Activated T-cell treated with anti-CD3 and anti-CD28 coated beads, Interleukin-2, amount 50 U/mL, for 72 hours (primary cell): ENCODE measurements at regions not wholly inside any gene's neighbourhood (a gene's known extent, or its start where the extent isn't known, plus 50 kb on each side); places are given as distances from the start of the nearest gene placed in this dataset.

Source experiments
- ATAC-seq, 2 donors: fragments of 150-1000 bp; cut with Tn5 transposase; replicated peaks in 1 of 2; 2 replicates each; pipeline ENCODE4 v1.10.0; 2021; ENCODE audit warnings: moderate library complexity in 2 of 2, mild to moderate bottlenecking in 1 of 2
- DNase-seq, 2 donors: peaks; one replicate each; pipeline ENCODE4 v3.0.0; 2021 to 2022; ENCODE audit warnings: mixed read lengths in 1 of 2
- H3K27ac Mint-ChIP-seq: one replicate; pipeline ENCODE4 v1.8.0; 2022; ENCODE audit warnings: mild to moderate bottlenecking, moderate library complexity, mixed read lengths
- H3K27me3 Mint-ChIP-seq: one replicate; pipeline ENCODE4 v1.8.0; 2022; ENCODE audit warnings: low read depth, mixed read lengths
- H3K36me3 Mint-ChIP-seq, 2 donors: one replicate each; pipeline ENCODE4 v1.8.0; 2022; ENCODE audit warnings: mixed read lengths in 2 of 2, mild to moderate bottlenecking in 1 of 2; ENCODE audit not compliant: insufficient read depth in 2 of 2
- H3K4me1 Mint-ChIP-seq: one replicate; pipeline ENCODE4 v1.8.0; 2022; ENCODE audit warnings: low read depth, mixed read lengths
- H3K4me3 Mint-ChIP-seq, 2 donors: one replicate each; pipeline ENCODE4 v1.8.0; 2022; ENCODE audit warnings: mild to moderate bottlenecking in 2 of 2, mixed read lengths in 2 of 2, moderate library complexity in 2 of 2
- H3K9me3 Mint-ChIP-seq, 2 donors: one replicate each; pipeline ENCODE4 v1.8.0; 2022; ENCODE audit warnings: mixed read lengths in 2 of 2

GRCh38 chr10:113381416-113381815, 171.4 kb upstream of the HABP2 start:
- no peak for ATAC-seq
- Mint-ChIP-seq H3K9me3 (no peaks in the 10 kb centered on the region), H3K36me3 (no peaks in the 10 kb centered on the region), H3K4me3 (peak overlapping the region in 1 of 2 donors; percentile 67), H3K27me3 (peaks cover 28% of the 10 kb centered on the region), H3K27ac (peak overlapping the region; percentile 75), H3K4me1 (peaks cover 14% of the 10 kb centered on the region)
- DNase-seq = no peak

DNA sequence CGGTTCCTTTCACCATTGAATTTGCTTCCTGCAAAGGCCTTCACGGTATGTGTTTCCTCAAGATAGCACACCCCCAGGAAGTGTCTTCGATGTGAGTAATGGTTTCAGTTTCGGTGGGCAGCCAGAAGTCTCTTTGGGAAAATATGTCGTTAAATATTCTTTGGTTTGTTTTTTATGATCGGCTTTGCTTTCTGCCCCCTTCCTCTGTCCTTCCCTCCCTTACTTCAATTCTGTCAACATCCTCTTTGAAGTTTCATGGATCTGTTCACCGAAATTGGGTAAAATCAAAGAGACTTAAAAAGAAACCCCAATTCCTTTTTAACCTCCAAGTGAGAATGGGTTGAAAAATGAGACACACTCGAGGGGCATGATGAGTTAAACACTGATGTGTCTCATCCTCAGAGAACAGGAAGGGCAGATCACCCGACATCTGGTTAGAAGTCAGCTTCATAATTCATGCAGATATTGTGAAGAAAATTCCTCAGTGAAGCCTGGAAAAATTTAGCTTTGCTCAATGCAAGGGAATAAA, 170.8 kb upstream of the HABP2 start:
- Mint-ChIP-seq H3K4me3 (peak overlapping the region; percentile 5 to 67), H3K36me3 (no peaks in the 10 kb centered on the region), H3K4me1 (peaks cover 14% of the 10 kb centered on the region), H3K27ac (peak overlapping the region; percentile 75), H3K9me3 (no peaks in the 10 kb centered on the region), H3K27me3 (peaks cover 35% of the 10 kb centered on the region)
- DNase-seq (peak in 1 of 2 donors; percentile 3), ATAC-seq (peak; percentile 40 to 43)

- H3K4me3 Mint-ChIP-seq = no peak overlapping the region
- H3K9me3 Mint-ChIP-seq = no peaks in the 10 kb centered on the region
- no peak for ATAC-seq
- DNase-seq = no peak
- no peaks in the 10 kb centered on the region for H3K36me3 Mint-ChIP-seq
- peaks cover 32% of the 10 kb centered on the region for H3K27me3 Mint-ChIP-seq
- H3K27ac Mint-ChIP-seq = no peak overlapping the region
- H3K4me1 Mint-ChIP-seq = peaks cover 14% of the 10 kb centered on the region
Measured at GRCh38 chr10:113382691-113383090, 170.2 kb upstream of the HABP2 start.

DNA sequence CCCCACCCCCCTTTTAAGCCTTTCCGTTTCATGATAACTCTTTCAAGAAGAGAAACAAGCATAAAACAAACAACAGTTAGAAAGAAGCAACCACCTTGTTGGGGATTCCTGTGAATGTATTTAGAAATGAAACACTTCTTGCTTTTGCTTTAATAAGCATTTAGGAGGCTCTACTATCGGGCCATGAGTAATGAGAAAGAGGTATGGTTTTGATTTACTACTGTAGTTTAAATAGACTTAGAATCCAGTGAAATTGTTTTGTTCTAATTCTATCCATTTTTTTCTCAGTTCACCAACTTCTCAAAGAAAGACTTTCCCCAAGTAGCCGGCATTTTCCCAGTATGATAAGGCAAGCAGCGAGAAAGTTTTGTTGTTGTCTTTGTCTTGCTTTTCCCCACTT, 168.7 kb upstream of the HABP2 start:
- no peak overlapping the region for H3K27ac Mint-ChIP-seq
- no peaks in the 10 kb centered on the region for H3K9me3 Mint-ChIP-seq
- DNase-seq (no peak), ATAC-seq (no peak)
- no peak overlapping the region for H3K4me3 Mint-ChIP-seq
- H3K27me3 Mint-ChIP-seq = peaks cover 28% of the 10 kb centered on the region
- H3K4me1 Mint-ChIP-seq = peaks cover 14% of the 10 kb centered on the region
- no peaks in the 10 kb centered on the region for H3K36me3 Mint-ChIP-seq

GRCh38 chr10:113385021-113385999, 167.5 kb upstream of the HABP2 start:
- H3K27me3 Mint-ChIP-seq = peaks cover 28% of the 10 kb centered on the region
- no peaks in the 10 kb centered on the region for H3K9me3 Mint-ChIP-seq
- DNase-seq (peak; percentile 39 to 52), ATAC-seq (peak; percentile 93 to 96)
- peaks cover 14% of the 10 kb centered on the region for H3K4me1 Mint-ChIP-seq
- no peaks in the 10 kb centered on the region for H3K36me3 Mint-ChIP-seq
- H3K27ac Mint-ChIP-seq = no peak overlapping the region
- H3K4me3 Mint-ChIP-seq = no peak overlapping the region

DNA sequence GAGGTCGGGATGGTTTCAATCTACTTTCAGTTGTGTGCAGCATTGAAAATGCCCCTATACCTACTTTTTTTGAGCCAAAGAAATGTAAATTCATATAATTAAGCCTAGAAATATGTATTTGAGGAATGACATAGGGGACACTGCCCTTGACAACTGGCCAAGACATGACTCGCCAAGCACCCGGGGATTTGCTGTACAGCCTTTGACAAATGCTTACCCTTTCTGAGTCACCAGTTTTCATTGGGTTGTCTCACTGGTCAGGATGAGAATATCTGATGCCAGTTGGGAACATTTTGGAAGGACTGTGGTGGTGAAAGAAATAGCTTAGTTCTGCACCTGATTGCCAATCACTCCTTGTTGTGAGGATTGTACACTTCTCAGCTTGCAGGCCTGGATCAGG, 166.8 kb upstream of the HABP2 start:
- no peak for ATAC-seq
- DNase-seq = no peak
- Mint-ChIP-seq H3K4me3 (no peak overlapping the region), H3K36me3 (no peaks in the 10 kb centered on the region), H3K4me1 (peaks cover 14% of the 10 kb centered on the region), H3K9me3 (no peaks in the 10 kb centered on the region), H3K27me3 (peaks cover 28% of the 10 kb centered on the region), H3K27ac (no peak overlapping the region)

GRCh38 chr10:113389969-113390368, 162.9 kb upstream of the HABP2 start:
- H3K4me1 Mint-ChIP-seq = no peaks in the 10 kb centered on the region
- H3K36me3 Mint-ChIP-seq = peaks cover 0 to under 1% of the 10 kb centered on the region in 2 donors
- no peak overlapping the region for H3K4me3 Mint-ChIP-seq
- DNase-seq (no peak), ATAC-seq (no peak)
- H3K27me3 Mint-ChIP-seq = peaks cover 13% of the 10 kb centered on the region
- H3K9me3 Mint-ChIP-seq = peaks cover 3% of the 10 kb centered on the region in 2 donors
- no peak overlapping the region for H3K27ac Mint-ChIP-seq

DNA sequence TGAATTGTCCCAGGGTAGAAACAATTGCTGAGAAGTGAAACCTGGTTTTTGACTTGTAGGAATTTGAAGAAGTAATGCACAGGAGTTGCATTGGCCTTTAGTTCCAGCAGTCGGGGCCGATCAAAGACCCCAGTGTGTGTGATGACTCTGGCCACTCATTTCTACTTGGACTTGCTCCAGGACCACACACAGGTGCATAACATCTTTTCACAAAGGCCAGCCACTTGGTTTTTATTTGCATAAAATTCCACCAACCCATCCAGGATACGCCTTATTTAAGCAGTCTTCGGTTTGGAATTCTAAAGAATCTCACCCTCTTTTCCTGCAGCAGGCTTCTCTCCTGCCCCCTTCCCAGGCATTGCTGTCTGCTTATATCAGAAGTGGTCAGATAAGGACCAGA, 162.0 kb upstream of the HABP2 start:
- peaks cover 0 to 6% of the 10 kb centered on the region in 2 donors for H3K36me3 Mint-ChIP-seq
- H3K27me3 Mint-ChIP-seq = peaks cover 11% of the 10 kb centered on the region
- no peaks in the 10 kb centered on the region for H3K4me1 Mint-ChIP-seq
- H3K27ac Mint-ChIP-seq = no peak overlapping the region
- no peak for ATAC-seq
- H3K9me3 Mint-ChIP-seq = peaks cover 4 to 8% of the 10 kb centered on the region in 2 donors
- no peak overlapping the region for H3K4me3 Mint-ChIP-seq
- no peak for DNase-seq

DNA sequence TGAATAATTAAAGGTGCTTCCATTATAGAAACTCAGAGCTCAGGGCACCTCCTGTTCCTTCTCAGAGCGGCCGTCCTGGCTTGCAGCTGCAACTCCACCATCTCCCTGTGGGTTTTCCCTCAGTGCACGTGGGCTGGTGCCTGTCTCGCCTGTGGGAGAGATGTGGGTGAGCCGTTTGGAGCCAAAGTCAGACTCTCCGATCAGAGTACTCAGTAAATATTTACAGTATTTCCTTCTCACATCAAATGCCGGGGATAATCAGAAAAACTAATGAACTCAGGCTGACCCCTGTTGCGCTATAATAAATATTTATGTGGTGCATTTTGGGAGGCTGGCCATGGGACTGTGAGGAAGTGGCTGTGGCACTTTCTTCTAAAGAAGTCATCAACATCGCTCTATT, 155.8 kb upstream of the HABP2 start:
- no peak for DNase-seq
- Mint-ChIP-seq H3K27me3 (peaks cover 5% of the 10 kb centered on the region), H3K4me1 (no peaks in the 10 kb centered on the region), H3K27ac (no peak overlapping the region), H3K4me3 (no peak overlapping the region), H3K36me3 (peaks cover 0 to 6% of the 10 kb centered on the region in 2 donors), H3K9me3 (peaks cover 4 to 8% of the 10 kb centered on the region in 2 donors)
- no peak for ATAC-seq

GRCh38 chr10:113399065-113399464, 153.8 kb upstream of the HABP2 start:
- ATAC-seq (no peak), DNase-seq (no peak)
- no peak overlapping the region for H3K27ac Mint-ChIP-seq
- H3K4me3 Mint-ChIP-seq = no peak overlapping the region
- H3K9me3 Mint-ChIP-seq = peaks cover 4 to 8% of the 10 kb centered on the region in 2 donors
- peaks cover 5% of the 10 kb centered on the region for H3K27me3 Mint-ChIP-seq
- peaks cover 0 to 6% of the 10 kb centered on the region in 2 donors for H3K36me3 Mint-ChIP-seq
- H3K4me1 Mint-ChIP-seq = no peaks in the 10 kb centered on the region

- no peak overlapping the region for H3K4me3 Mint-ChIP-seq
- no peaks in the 10 kb centered on the region for H3K9me3 Mint-ChIP-seq
- no peaks in the 10 kb centered on the region for H3K4me1 Mint-ChIP-seq
- DNase-seq (no peak), ATAC-seq (no peak)
- H3K27me3 Mint-ChIP-seq = peaks cover 5% of the 10 kb centered on the region
- no peaks in the 10 kb centered on the region for H3K36me3 Mint-ChIP-seq
- no peak overlapping the region for H3K27ac Mint-ChIP-seq
Measured at GRCh38 chr10:113402602-113403001, 150.3 kb upstream of the HABP2 start.

GRCh38 chr10:113407218-113407617, 145.6 kb upstream of the HABP2 start:
- no peak for DNase-seq
- Mint-ChIP-seq H3K27me3 (peaks cover 17% of the 10 kb centered on the region), H3K36me3 (no peaks in the 10 kb centered on the region), H3K4me1 (no peaks in the 10 kb centered on the region), H3K9me3 (no peaks in the 10 kb centered on the region), H3K27ac (no peak overlapping the region), H3K4me3 (no peak overlapping the region)
- no peak for ATAC-seq

- Mint-ChIP-seq H3K36me3 (no peaks in the 10 kb centered on the region), H3K27me3 (peaks cover 17% of the 10 kb centered on the region), H3K4me3 (no peak overlapping the region), H3K27ac (no peak overlapping the region), H3K4me1 (no peaks in the 10 kb centered on the region), H3K9me3 (no peaks in the 10 kb centered on the region)
- no peak for ATAC-seq
- DNase-seq = no peak
Measured at GRCh38 chr10:113409175-113409574, 143.7 kb upstream of the HABP2 start.
